HepG2 (cell line): ENCODE measurements at regions not wholly inside any gene's neighbourhood (a gene's known extent, or its start where the extent isn't known, plus 50 kb on each side); places are given as distances from the start of the nearest gene placed in this dataset.

Source experiments
- GATAD2A ChIP-seq: IDR thresholded peaks from 2 replicates; pipeline ENCODE4 v1.6.1; 2016
- MAFK ChIP-seq, 2 experiments: IDR thresholded peaks in 1 of 2; conservative IDR thresholded peaks in 1 of 2; 2 replicates each; pipeline ENCODE4 v1.6.1; 2011; ENCODE audit warnings: improper control_type of control experiment in 2 of 2, low read length in 2 of 2
- NCOR1 ChIP-seq: fragments of 200-600 bp; sonication (generic); IDR thresholded peaks from 2 replicates; pipeline ENCODE4 v1.7.0; 2017; ENCODE audit warnings: antibody characterized with exemption, low read length, borderline replicate concordance
- NFE2L2 ChIP-seq: fragments of 150-350 bp; IDR thresholded peaks from 2 replicates; pipeline ENCODE4 v1.6.1; 2014; ENCODE audit warnings: low read length
- ZBTB40 ChIP-seq, 2 experiments: fragments of 450-650 bp in 1 of 2; sonication (generic) in 1 of 2; formaldehyde crosslinking in 1 of 2; IDR thresholded peaks; 2 replicates each; pipeline versions ENCODE4 v1.6.1 to v1.8.0; 2016 to 2022; ENCODE audit warnings: antibody characterized with exemption in 1 of 2, mild to moderate bottlenecking in 1 of 2, missing genetic modification reagents in 1 of 2
- ZNF18 ChIP-seq: sonication (generic); formaldehyde crosslinking; IDR thresholded peaks from 2 replicates; pipeline ENCODE4 v1.8.0; 2022; ENCODE audit warnings: mild to moderate bottlenecking, missing genetic modification reagents; ENCODE audit not compliant: insufficient replicate concordance
- ZNF264 ChIP-seq: sonication (generic); formaldehyde crosslinking; IDR thresholded peaks from 2 replicates; pipeline ENCODE4 v1.4.0; 2020; ENCODE audit warnings: missing genetic modification reagents
- ZNF891 ChIP-seq: sonication (generic); formaldehyde crosslinking; IDR thresholded peaks from 2 replicates; pipeline ENCODE4 v1.5.0; 2020; ENCODE audit warnings: mild to moderate bottlenecking, missing genetic modification reagents
- TF ChIP-seq, protein P1 (sequence below): sonication (generic); formaldehyde crosslinking; IDR thresholded peaks from 2 replicates; pipeline ENCODE4 v1.4.0; 2020; ENCODE audit warnings: missing genetic modification reagents

- TF ChIP-seq ZNF18 (CRISPR knock-in tag) (peak; percentile 74), MAFK (conservative IDR thresholded peaks at IDR 0.05 in 1 of 2, IDR thresholded peaks at IDR 0.05 in 1 of 2; ENCODE audit: low read length in 2 of 2) (peak; percentile 66 to 72), ZBTB40 (IDR thresholded peaks at IDR 0.05) (peak; percentile 87), ZBTB40 (CRISPR knock-in tag; IDR thresholded peaks at IDR 0.05) (no peak), NFE2L2 (peak; percentile 76), GATAD2A (CRISPR knock-in tag) (peak; percentile 53), NCOR1 (peak; percentile 62; the same call in 1 of the 2 replicates), ZNF264 (CRISPR knock-in tag) (no peak), ZNF891 (no peak)
- TF ChIP-seq, protein P1, sequence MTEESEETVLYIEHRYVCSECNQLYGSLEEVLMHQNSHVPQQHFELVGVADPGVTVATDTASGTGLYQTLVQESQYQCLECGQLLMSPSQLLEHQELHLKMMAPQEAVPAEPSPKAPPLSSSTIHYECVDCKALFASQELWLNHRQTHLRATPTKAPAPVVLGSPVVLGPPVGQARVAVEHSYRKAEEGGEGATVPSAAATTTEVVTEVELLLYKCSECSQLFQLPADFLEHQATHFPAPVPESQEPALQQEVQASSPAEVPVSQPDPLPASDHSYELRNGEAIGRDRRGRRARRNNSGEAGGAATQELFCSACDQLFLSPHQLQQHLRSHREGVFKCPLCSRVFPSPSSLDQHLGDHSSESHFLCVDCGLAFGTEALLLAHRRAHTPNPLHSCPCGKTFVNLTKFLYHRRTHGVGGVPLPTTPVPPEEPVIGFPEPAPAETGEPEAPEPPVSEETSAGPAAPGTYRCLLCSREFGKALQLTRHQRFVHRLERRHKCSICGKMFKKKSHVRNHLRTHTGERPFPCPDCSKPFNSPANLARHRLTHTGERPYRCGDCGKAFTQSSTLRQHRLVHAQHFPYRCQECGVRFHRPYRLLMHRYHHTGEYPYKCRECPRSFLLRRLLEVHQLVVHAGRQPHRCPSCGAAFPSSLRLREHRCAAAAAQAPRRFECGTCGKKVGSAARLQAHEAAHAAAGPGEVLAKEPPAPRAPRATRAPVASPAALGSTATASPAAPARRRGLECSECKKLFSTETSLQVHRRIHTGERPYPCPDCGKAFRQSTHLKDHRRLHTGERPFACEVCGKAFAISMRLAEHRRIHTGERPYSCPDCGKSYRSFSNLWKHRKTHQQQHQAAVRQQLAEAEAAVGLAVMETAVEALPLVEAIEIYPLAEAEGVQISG (CRISPR knock-in tag): no peak
Observed at GRCh38 chr5:175195698-175196656, 248.0 kb downstream of the DRD1 start (continued).
